SJSA1 (cell line): ENCODE measurements at regions not wholly inside any gene's neighbourhood (a gene's known extent, or its start where the extent isn't known, plus 50 kb on each side); places are given as distances from the start of the nearest gene placed in this dataset.
"Not testable (repeated sequence)": the region's sequence is repeated elsewhere in the genome, so short reads cannot be mapped to it uniquely, and the experiment has no call there.

Experiments used
- DNase-seq, 2 experiments: peaks; one replicate each; pipeline ENCODE4 v3.0.0-alpha.2; 2015 to 2020; ENCODE audit warnings: low spot score in 2 of 2, low read depth in 1 of 2
- H3K27ac ChIP-seq: fragments of 250-450 bp; sonication (Bioruptor Pico); 2 replicates; pipeline ENCODE4 v1.5.1; 2020; ENCODE audit warnings: mild to moderate bottlenecking, moderate library complexity
- H3K27me3 ChIP-seq: fragments of 250-450 bp; sonication (Bioruptor Pico); replicated peaks from 2 replicates; pipeline ENCODE4 v1.5.1; 2020; ENCODE audit warnings: mild to moderate bottlenecking, moderate library complexity
- H3K36me3 ChIP-seq: fragments of 250-450 bp; sonication (Bioruptor Pico); 2 replicates; pipeline ENCODE4 v1.5.1; 2020; ENCODE audit warnings: mild to moderate bottlenecking
- H3K4me1 ChIP-seq: fragments of 250-450 bp; sonication (Bioruptor Pico); replicated peaks from 2 replicates; pipeline ENCODE4 v1.6.1; 2021; ENCODE audit warnings: mild to moderate bottlenecking
- H3K4me3 ChIP-seq: fragments of 250-450 bp; sonication (Bioruptor Pico); 2 replicates; pipeline ENCODE4 v1.5.1; 2020; ENCODE audit warnings: mild to moderate bottlenecking
- H3K9me3 ChIP-seq: fragments of 250-450 bp; sonication (Bioruptor Pico); replicated peaks from 2 replicates; pipeline ENCODE4 v1.5.1; 2020; ENCODE audit warnings: mild to moderate bottlenecking

GRCh38 chr20:12133553-12133952 is 215.9 kb downstream of the BTBD3 start:
- Histone ChIP-seq H3K4me1 (no peaks in the 10 kb centered on the region), H3K27ac (no peak overlapping the region), H3K9me3 (no peaks in the 10 kb centered on the region; the same call in 1 of the 2 replicates), H3K4me3 (no peak overlapping the region), H3K36me3 (no peaks in the 10 kb centered on the region), H3K27me3 (no peaks in the 10 kb centered on the region)
- no peak for DNase-seq

DNA sequence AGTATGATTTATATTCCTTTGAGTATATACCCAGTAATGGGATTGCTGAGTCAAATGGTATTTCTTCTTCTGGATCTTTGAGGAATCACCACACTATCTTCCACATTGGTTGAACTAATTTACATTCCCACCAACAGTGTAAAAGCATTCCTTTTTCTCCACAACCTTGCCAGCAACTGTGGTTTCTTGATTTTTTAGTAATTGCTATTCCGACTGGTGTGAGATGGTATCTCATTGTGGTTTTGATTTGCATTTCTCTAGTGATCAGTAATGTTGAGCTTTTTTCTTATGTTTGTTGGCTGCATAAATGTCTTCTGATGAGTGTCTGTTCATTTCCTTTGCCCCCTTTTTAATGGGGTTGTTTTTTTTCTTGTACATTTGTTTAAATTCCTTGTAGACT is 228.3 kb downstream of the BTBD3 start:
- not testable (repeated sequence) for H3K27ac ChIP-seq, DNase-seq, H3K36me3 ChIP-seq, H3K9me3 ChIP-seq, H3K4me1 ChIP-seq, H3K27me3 ChIP-seq, H3K4me3 ChIP-seq

DNA sequence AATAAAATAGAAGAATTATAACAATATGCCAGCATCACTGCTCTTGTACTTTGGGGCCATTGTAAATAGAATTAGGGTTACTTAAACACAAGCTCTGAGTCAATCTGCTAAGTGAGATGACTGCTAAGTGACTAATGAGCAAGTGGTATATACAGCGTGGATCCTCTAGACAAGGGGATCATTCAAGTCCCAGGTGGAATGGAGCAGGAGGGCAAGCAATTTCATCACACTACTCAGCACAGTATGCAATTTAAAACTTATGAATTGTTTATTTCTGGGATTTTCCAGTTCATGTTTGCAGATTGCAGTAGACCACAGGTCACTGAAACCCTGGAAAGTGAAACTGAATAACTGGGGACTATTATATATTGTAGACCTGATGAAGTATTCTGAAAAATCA is 235.3 kb downstream of the BTBD3 start:
- Histone ChIP-seq H3K27ac (no peak overlapping the region), H3K9me3 (no peaks in the 10 kb centered on the region; the same call in 1 of the 2 replicates), H3K4me3 (no peak overlapping the region), H3K27me3 (no peaks in the 10 kb centered on the region), H3K4me1 (no peaks in the 10 kb centered on the region), H3K36me3 (no peaks in the 10 kb centered on the region)
- DNase-seq = no peak

GRCh38 chr20:12153628-12154027 is 235.9 kb downstream of the BTBD3 start:
- no peak for DNase-seq
- Histone ChIP-seq H3K4me3 (no peak overlapping the region), H3K27me3 (no peaks in the 10 kb centered on the region), H3K4me1 (no peaks in the 10 kb centered on the region), H3K36me3 (no peaks in the 10 kb centered on the region), H3K9me3 (no peaks in the 10 kb centered on the region; the same call in 1 of the 2 replicates), H3K27ac (no peak overlapping the region)

GRCh38 chr20:12156252-12156651 is 238.6 kb downstream of the BTBD3 start:
- Histone ChIP-seq H3K27ac (no peak overlapping the region), H3K9me3 (peaks cover 4% of the 10 kb centered on the region), H3K4me1 (no peaks in the 10 kb centered on the region), H3K4me3 (no peak overlapping the region), H3K36me3 (no peaks in the 10 kb centered on the region), H3K27me3 (no peaks in the 10 kb centered on the region)
- no peak for DNase-seq

- Histone ChIP-seq H3K4me3 (no peak overlapping the region), H3K4me1 (no peaks in the 10 kb centered on the region), H3K27me3 (no peaks in the 10 kb centered on the region), H3K36me3 (no peaks in the 10 kb centered on the region), H3K27ac (no peak overlapping the region), H3K9me3 (peaks cover 4% of the 10 kb centered on the region; the same call in 1 of the 2 replicates)
- no peak for DNase-seq
These were observed 241.6 kb downstream of the BTBD3 start for GRCh38 chr20:12159261-12159660.

DNA sequence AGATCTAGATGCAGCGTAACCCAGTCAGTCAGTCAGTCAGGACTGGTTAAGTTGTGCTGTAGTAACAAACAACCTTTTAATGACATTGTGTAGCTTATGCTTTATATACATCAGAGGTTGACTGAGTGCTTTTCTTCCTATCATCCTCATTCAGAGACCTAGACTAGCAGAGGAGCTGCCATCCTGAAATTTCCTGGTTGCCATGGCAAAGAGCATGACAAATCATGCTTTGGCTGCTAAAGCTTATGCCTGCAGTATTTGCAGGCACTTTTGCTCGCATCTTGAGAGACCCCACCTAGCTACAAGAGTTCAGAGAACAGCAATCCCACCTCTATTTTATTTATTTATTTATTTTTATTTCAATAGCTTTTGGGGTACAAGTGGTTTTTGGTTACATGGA is 244.0 kb downstream of the BTBD3 start:
- H3K36me3 ChIP-seq = no peaks in the 10 kb centered on the region
- DNase-seq = no peak
- H3K27me3 ChIP-seq = no peaks in the 10 kb centered on the region
- no peak overlapping the region for H3K27ac ChIP-seq
- H3K9me3 ChIP-seq = peaks cover 4% of the 10 kb centered on the region; the same call in 1 of the 2 replicates
- no peaks in the 10 kb centered on the region for H3K4me1 ChIP-seq
- H3K4me3 ChIP-seq = no peak overlapping the region

DNA sequence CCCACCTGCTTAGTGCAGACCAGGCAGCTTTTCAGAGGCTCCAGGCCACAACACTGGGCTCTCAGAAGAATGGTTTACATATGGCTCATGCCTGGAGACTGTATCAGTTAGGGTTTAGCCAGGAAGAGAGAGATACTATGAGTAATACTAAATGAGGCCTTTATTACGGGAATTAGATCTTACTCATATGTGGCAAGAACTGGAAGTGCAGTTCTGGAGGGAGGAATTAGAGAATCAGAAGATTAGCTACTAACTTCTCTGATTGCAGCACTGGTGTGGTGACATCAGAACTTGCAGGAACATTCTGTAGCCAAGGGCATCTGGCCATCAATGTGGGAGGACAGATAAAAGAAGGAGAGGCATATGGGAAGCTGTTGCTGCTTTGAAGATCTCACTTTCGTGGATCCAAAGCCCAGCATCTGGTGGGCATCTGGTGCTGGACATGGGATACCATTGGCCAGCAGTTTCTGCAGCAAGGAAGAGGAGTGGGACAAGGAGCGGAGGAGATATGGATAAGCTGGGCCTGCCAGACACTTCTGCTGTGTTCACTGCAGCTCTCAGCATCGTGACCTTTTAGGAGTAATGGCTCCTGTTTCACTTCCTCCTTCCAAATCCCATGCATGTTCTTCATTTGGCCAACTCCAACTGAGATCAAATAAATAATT is 248.5 kb downstream of the BTBD3 start:
- peaks cover 4% of the 10 kb centered on the region; the same call in 1 of the 2 replicates for H3K9me3 ChIP-seq
- no peak for DNase-seq
- H3K27ac ChIP-seq = no peak overlapping the region

DNA sequence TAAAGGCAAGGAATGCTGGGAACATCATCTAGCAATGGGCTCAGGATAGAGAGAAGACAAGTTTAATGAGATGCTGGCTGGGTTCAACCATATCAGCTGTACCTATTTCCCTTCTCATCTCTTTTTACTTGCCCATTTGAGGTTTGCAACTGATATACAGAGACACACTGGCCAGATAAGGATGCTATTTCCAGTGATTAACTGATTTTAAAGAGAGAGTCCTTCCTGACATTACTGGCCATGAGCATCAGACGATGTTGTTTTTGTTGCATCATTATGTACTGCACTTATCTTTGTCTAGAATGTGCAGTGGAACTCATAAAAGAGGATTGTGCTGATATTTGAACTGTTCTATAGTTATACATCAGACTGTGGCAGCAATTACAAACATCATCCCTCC is 252.7 kb downstream of the BTBD3 start:
- peaks cover 4% of the 10 kb centered on the region; the same call in 1 of the 2 replicates for H3K9me3 ChIP-seq
- H3K27ac ChIP-seq = no peak overlapping the region
- H3K27me3 ChIP-seq = no peaks in the 10 kb centered on the region
- H3K36me3 ChIP-seq = no peaks in the 10 kb centered on the region
- no peak overlapping the region for H3K4me3 ChIP-seq
- no peaks in the 10 kb centered on the region for H3K4me1 ChIP-seq
- no peak for DNase-seq

More for the DNA sequence above, 248.5 kb downstream of the BTBD3 start:
- Histone ChIP-seq H3K4me1 (no peaks in the 10 kb centered on the region), H3K4me3 (no peak overlapping the region), H3K36me3 (no peaks in the 10 kb centered on the region), H3K27me3 (no peaks in the 10 kb centered on the region)

- H3K9me3 ChIP-seq = peaks cover 4% of the 10 kb centered on the region; the same call in 1 of the 2 replicates
- H3K27me3 ChIP-seq = no peaks in the 10 kb centered on the region
- DNase-seq = no peak
- H3K27ac ChIP-seq = no peak overlapping the region
- H3K4me3 ChIP-seq = no peak overlapping the region
- H3K4me1 ChIP-seq = no peaks in the 10 kb centered on the region
- no peaks in the 10 kb centered on the region for H3K36me3 ChIP-seq
These were observed 254.3 kb downstream of the BTBD3 start for GRCh38 chr20:12171923-12172524.

- DNase-seq = no peak
- H3K4me3 ChIP-seq = no peak overlapping the region
- no peaks in the 10 kb centered on the region for H3K27me3 ChIP-seq
- no peak overlapping the region for H3K27ac ChIP-seq
- H3K36me3 ChIP-seq = no peaks in the 10 kb centered on the region
- H3K4me1 ChIP-seq = no peaks in the 10 kb centered on the region
- no peaks in the 10 kb centered on the region; the same call in 1 of the 2 replicates for H3K9me3 ChIP-seq
These were observed 255.8 kb downstream of the BTBD3 start for GRCh38 chr20:12173347-12174012.

GRCh38 chr20:12175538-12175937 is 257.8 kb downstream of the BTBD3 start:
- Histone ChIP-seq H3K9me3 (no peaks in the 10 kb centered on the region; the same call in 1 of the 2 replicates), H3K4me1 (no peaks in the 10 kb centered on the region), H3K36me3 (no peaks in the 10 kb centered on the region), H3K4me3 (no peak overlapping the region), H3K27me3 (no peaks in the 10 kb centered on the region), H3K27ac (no peak overlapping the region)
- no peak for DNase-seq

GRCh38 chr20:12177657-12178293 is 260.1 kb downstream of the BTBD3 start:
- no peak overlapping the region for H3K27ac ChIP-seq
- DNase-seq = no peak

GRCh38 chr20:12179692-12180091 is 262.0 kb downstream of the BTBD3 start:
- Histone ChIP-seq H3K9me3 (no peaks in the 10 kb centered on the region; the same call in 1 of the 2 replicates), H3K27ac (no peak overlapping the region), H3K4me1 (no peaks in the 10 kb centered on the region), H3K27me3 (no peaks in the 10 kb centered on the region), H3K36me3 (no peaks in the 10 kb centered on the region), H3K4me3 (no peak overlapping the region)
- DNase-seq = no peak

More at GRCh38 chr20:12177657-12178293, 260.1 kb downstream of the BTBD3 start:
- Histone ChIP-seq H3K9me3 (no peaks in the 10 kb centered on the region; the same call in 1 of the 2 replicates), H3K36me3 (no peaks in the 10 kb centered on the region), H3K27me3 (no peaks in the 10 kb centered on the region), H3K4me1 (no peaks in the 10 kb centered on the region), H3K4me3 (no peak overlapping the region)
